Panc1 (cell line): ENCODE measurements at regions not wholly inside any gene's neighbourhood (a gene's known extent, or its start where the extent isn't known, plus 50 kb on each side); places are given as distances from the start of the nearest gene placed in this dataset.

Experiments
- CTCF ChIP-seq: fragments of 450-650 bp; IDR thresholded peaks from 2 replicates; pipeline ENCODE4 v1.5.1; 2017; ENCODE audit warnings: mild to moderate bottlenecking
- POLR2AphosphoS5 ChIP-seq: IDR thresholded peaks from 2 replicates; pipeline ENCODE4 v1.6.1; 2012; ENCODE audit warnings: mild to moderate bottlenecking, low read depth, low read length, moderate library complexity

GRCh38 chr2:7309582-7309981, 392.4 kb downstream of the RNF144A start:
- TF ChIP-seq CTCF = no peak
- TF ChIP-seq POLR2AphosphoS5 = no peak
